Activated T-helper 17 cell treated with anti-CD3 and anti-CD28 coated beads, Interleukin-2, amount 50 U/mL, for 72 hours (primary cell): ENCODE measurements at regions not wholly inside any gene's neighbourhood (a gene's known extent, or its start where the extent isn't known, plus 50 kb on each side); places are given as distances from the start of the nearest gene placed in this dataset.
"Not testable (repeated sequence)": the region's sequence is repeated elsewhere in the genome, so short reads cannot be mapped to it uniquely, and the experiment has no call there.

Experiments used
- ATAC-seq: fragments of 150-1000 bp; cut with Tn5 transposase; replicated peaks from 2 replicates; pipeline ENCODE4 v1.10.0; 2021; ENCODE audit warnings: mild to moderate bottlenecking, moderate library complexity
- H3K27ac Mint-ChIP-seq: one replicate; pipeline ENCODE4 v1.8.0; 2022; ENCODE audit warnings: mixed read lengths
- H3K27me3 Mint-ChIP-seq: one replicate; pipeline ENCODE4 v1.8.0; 2022; ENCODE audit warnings: mixed read lengths
- H3K36me3 Mint-ChIP-seq: one replicate; pipeline ENCODE4 v1.8.0; 2022; ENCODE audit warnings: low read depth, mild to moderate bottlenecking, mixed read lengths
- H3K4me1 Mint-ChIP-seq: one replicate; pipeline ENCODE4 v1.8.0; 2022; ENCODE audit warnings: mixed read lengths
- H3K4me3 Mint-ChIP-seq: one replicate; pipeline ENCODE4 v1.8.0; 2022; ENCODE audit warnings: mild to moderate bottlenecking, mixed read lengths
- H3K9me3 Mint-ChIP-seq: one replicate; pipeline ENCODE4 v1.8.0; 2022; ENCODE audit warnings: mixed read lengths

GRCh38 chr15:75792236-75792635 is 51.0 kb upstream of the UBE2Q2 start:
- H3K9me3 Mint-ChIP-seq, H3K27ac Mint-ChIP-seq, H3K36me3 Mint-ChIP-seq, H3K4me3 Mint-ChIP-seq, H3K27me3 Mint-ChIP-seq, ATAC-seq, H3K4me1 Mint-ChIP-seq: not testable (repeated sequence)

- H3K36me3 Mint-ChIP-seq, result no peaks in the 10 kb centered on the region
- no peak overlapping the region for H3K4me3 Mint-ChIP-seq
- ATAC-seq, result no peak
- no peak overlapping the region for H3K27ac Mint-ChIP-seq
- H3K4me1 Mint-ChIP-seq, result no peaks in the 10 kb centered on the region
- H3K27me3 Mint-ChIP-seq, result peaks cover 4% of the 10 kb centered on the region
- no peaks in the 10 kb centered on the region for H3K9me3 Mint-ChIP-seq
Observed at GRCh38 chr15:75791337-75791713, 51.9 kb upstream of the UBE2Q2 start.

GRCh38 chr15:75790631-75791336 is 52.5 kb upstream of the UBE2Q2 start:
- H3K4me3 Mint-ChIP-seq, result no peak overlapping the region
- peaks cover 9% of the 10 kb centered on the region for H3K27me3 Mint-ChIP-seq
- H3K36me3 Mint-ChIP-seq, result no peaks in the 10 kb centered on the region

GRCh38 chr15:75786575-75786947 is 56.7 kb upstream of the UBE2Q2 start:
- ATAC-seq, result no peak
- H3K27me3 Mint-ChIP-seq, result peaks cover 18% of the 10 kb centered on the region
- no peaks in the 10 kb centered on the region for H3K36me3 Mint-ChIP-seq
- H3K9me3 Mint-ChIP-seq, result no peaks in the 10 kb centered on the region
- no peaks in the 10 kb centered on the region for H3K4me1 Mint-ChIP-seq
- H3K27ac Mint-ChIP-seq, result no peak overlapping the region
- H3K4me3 Mint-ChIP-seq, result no peak overlapping the region

More at GRCh38 chr15:75790631-75791336, 52.5 kb upstream of the UBE2Q2 start:
- no peak for ATAC-seq
- Mint-ChIP-seq H3K4me1 (no peaks in the 10 kb centered on the region), H3K27ac (no peak overlapping the region), H3K9me3 (no peaks in the 10 kb centered on the region)

- ATAC-seq, result no peak
- no peaks in the 10 kb centered on the region for H3K4me1 Mint-ChIP-seq
- H3K27ac Mint-ChIP-seq, result no peak overlapping the region
- no peaks in the 10 kb centered on the region for H3K9me3 Mint-ChIP-seq
- H3K27me3 Mint-ChIP-seq, result peaks cover 18% of the 10 kb centered on the region
- H3K4me3 Mint-ChIP-seq, result no peak overlapping the region
- no peaks in the 10 kb centered on the region for H3K36me3 Mint-ChIP-seq
Observed at GRCh38 chr15:75785771-75786574, 57.3 kb upstream of the UBE2Q2 start.

- not testable (repeated sequence) for ATAC-seq, H3K4me3 Mint-ChIP-seq, H3K27ac Mint-ChIP-seq, H3K9me3 Mint-ChIP-seq, H3K36me3 Mint-ChIP-seq, H3K4me1 Mint-ChIP-seq
- H3K27me3 Mint-ChIP-seq, result peaks cover 18% of the 10 kb centered on the region
Observed at GRCh38 chr15:75784511-75785480, 58.5 kb upstream of the UBE2Q2 start.

GRCh38 chr15:75783566-75783965 is 59.7 kb upstream of the UBE2Q2 start:
- ATAC-seq, H3K36me3 Mint-ChIP-seq, H3K4me3 Mint-ChIP-seq, H3K9me3 Mint-ChIP-seq, H3K27ac Mint-ChIP-seq, H3K4me1 Mint-ChIP-seq: not testable (repeated sequence)
- H3K27me3 Mint-ChIP-seq, result peaks cover 18% of the 10 kb centered on the region

GRCh38 chr15:75782926-75783325 is 60.3 kb upstream of the UBE2Q2 start:
- Mint-ChIP-seq H3K9me3 (no peaks in the 10 kb centered on the region), H3K36me3 (no peaks in the 10 kb centered on the region), H3K27me3 (peaks cover 18% of the 10 kb centered on the region), H3K4me3 (no peak overlapping the region), H3K27ac (no peak overlapping the region), H3K4me1 (no peaks in the 10 kb centered on the region)
- ATAC-seq, result no peak

- H3K27ac Mint-ChIP-seq, H3K36me3 Mint-ChIP-seq: not testable (repeated sequence)
- peaks cover 14% of the 10 kb centered on the region for H3K4me1 Mint-ChIP-seq
Observed at GRCh38 chr15:75780995-75781394, 62.3 kb upstream of the UBE2Q2 start.

GRCh38 chr15:75779504-75779903 is 63.7 kb upstream of the UBE2Q2 start:
- Mint-ChIP-seq H3K9me3 (no peaks in the 10 kb centered on the region), H3K4me1 (peaks cover 14% of the 10 kb centered on the region), H3K36me3 (no peaks in the 10 kb centered on the region), H3K4me3 (no peak overlapping the region), H3K27ac (no peak overlapping the region), H3K27me3 (peaks cover 12% of the 10 kb centered on the region)
- no peak for ATAC-seq

More at GRCh38 chr15:75780995-75781394, 62.3 kb upstream of the UBE2Q2 start:
- H3K9me3 Mint-ChIP-seq, H3K4me3 Mint-ChIP-seq, ATAC-seq: not testable (repeated sequence)
- H3K27me3 Mint-ChIP-seq, result peaks cover 16% of the 10 kb centered on the region

GRCh38 chr15:75776871-75777610 is 64.4 kb upstream of the CSPG4 start:
- Mint-ChIP-seq H3K4me1 (peaks cover 14% of the 10 kb centered on the region), H3K27ac (peak overlapping the region; percentile 41)
- not testable (repeated sequence) for H3K27me3 Mint-ChIP-seq, H3K4me3 Mint-ChIP-seq, H3K36me3 Mint-ChIP-seq, ATAC-seq, H3K9me3 Mint-ChIP-seq

GRCh38 chr15:75776065-75776423 is 63.4 kb upstream of the CSPG4 start:
- no peak for ATAC-seq
- Mint-ChIP-seq H3K4me1 (peaks cover 14% of the 10 kb centered on the region), H3K27me3 (no peaks in the 10 kb centered on the region), H3K36me3 (no peaks in the 10 kb centered on the region), H3K9me3 (no peaks in the 10 kb centered on the region), H3K27ac (peak overlapping the region; percentile 68), H3K4me3 (no peak overlapping the region)

GRCh38 chr15:75775296-75776064 is 62.8 kb upstream of the CSPG4 start:
- H3K4me3 Mint-ChIP-seq, result no peak overlapping the region
- no peaks in the 10 kb centered on the region for H3K36me3 Mint-ChIP-seq
- no peaks in the 10 kb centered on the region for H3K9me3 Mint-ChIP-seq
- peak overlapping the region; percentile 68 for H3K27ac Mint-ChIP-seq
- H3K4me1 Mint-ChIP-seq, result peaks cover 14% of the 10 kb centered on the region
- no peaks in the 10 kb centered on the region for H3K27me3 Mint-ChIP-seq
- no peak for ATAC-seq
